Occipital lobe (tissue), 1 donor: ENCODE measurements at regions not wholly inside any gene's neighbourhood (a gene's known extent, or its start where the extent isn't known, plus 50 kb on each side); places are given as distances from the start of the nearest gene placed in this dataset.
"Not testable (repeated sequence)": the region's sequence is repeated elsewhere in the genome, so short reads cannot be mapped to it uniquely, and the experiment has no call there.

Experiments used
- DNase-seq: peaks from one replicate; lab custom pipeline; 2025; lab: John Stamatoyannopoulos, UW

- DNase-seq, result no peak
These were observed 517.1 kb upstream of the SYT4 start for GRCh38 chr18:43794363-43794762.

DNA sequence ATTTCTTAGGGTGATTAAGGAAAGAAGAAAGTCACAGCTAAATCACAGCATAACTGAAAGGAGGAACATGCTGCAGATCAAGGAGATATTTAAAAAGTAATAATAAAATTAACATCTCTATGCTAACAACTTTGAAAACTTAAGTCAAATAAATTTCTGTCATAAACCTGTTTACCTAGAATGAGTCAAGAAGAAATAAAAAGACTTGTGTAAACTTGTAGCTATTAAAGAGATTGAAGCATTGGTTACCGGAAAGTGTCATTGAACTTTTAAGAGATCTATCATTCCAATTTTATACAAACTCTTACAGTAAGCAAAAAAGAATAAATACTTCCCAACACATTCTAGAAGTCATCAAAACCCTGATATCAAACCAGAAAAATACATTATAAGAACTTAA, 520.1 kb upstream of the SYT4 start:
- no peak for DNase-seq

DNA sequence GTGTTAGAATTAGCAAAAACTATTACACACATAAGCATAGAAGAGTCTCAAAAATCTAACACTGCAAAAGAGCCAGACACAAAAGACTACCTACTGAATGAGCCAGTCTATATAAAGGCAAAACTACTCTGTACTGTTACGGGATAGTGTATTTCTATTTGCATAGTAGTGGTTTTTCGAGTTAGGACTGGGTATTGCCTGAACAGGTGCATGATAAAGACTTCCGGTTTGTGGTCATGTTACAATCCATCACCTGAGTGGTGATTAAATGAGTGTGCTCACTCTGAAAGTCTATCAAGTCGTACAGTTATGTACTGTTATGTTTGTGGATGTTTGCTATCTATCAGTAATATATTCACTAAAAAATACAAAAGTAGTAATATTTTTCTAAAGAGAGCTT, 523.3 kb upstream of the SYT4 start:
- DNase-seq, result no peak

DNA sequence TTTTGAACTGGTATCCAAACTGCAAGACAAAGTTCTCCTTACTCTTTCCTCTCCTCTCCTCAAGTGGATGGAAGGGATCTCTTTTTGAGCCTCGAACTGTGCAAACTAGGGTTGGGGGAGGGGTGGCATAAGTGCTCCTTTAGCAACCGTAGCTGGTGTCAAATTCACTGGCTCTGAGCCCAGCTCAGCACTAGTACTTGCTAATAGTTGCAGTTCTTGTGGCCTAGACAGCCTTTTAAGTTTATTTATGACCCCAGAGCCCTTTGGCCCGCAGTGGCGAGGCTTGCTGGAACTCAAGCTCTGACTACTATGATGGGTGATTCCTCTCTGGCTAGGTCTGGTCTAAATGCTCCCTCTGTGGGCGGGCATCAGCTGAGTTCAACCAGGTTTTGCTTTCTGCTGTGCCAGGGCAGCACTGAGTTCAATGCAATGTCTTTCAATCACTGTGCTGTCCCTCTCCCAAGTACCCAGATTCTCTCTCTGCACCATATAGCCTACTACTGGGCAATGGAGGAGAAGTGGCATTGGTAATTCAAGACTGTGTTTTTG, 528.4 kb upstream of the SYT4 start:
- no peak for DNase-seq

GRCh38 chr18:43812627-43813026, 535.3 kb upstream of the SYT4 start:
- DNase-seq, result no peak

GRCh38 chr18:43819397-43819796, 542.1 kb upstream of the SYT4 start:
- DNase-seq, result no peak

DNA sequence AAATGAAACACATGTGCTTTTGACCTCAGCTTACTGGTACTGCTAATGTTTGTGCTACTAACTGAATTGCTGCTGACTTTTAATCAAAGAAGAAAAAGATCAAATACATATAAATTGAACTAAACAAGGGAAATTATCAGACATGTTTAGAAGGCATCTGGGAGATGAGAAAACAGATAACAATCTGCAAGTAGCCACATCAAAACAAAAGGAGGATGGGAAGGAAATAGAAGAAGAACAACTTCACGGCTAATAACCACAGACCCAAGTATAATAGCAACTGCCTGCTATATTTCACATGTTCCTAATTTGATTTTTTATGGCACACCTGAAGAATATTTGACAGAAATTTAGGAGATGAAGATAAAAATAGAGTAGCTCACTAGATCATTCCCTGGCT, 542.6 kb upstream of the SYT4 start:
- no peak for DNase-seq

DNA sequence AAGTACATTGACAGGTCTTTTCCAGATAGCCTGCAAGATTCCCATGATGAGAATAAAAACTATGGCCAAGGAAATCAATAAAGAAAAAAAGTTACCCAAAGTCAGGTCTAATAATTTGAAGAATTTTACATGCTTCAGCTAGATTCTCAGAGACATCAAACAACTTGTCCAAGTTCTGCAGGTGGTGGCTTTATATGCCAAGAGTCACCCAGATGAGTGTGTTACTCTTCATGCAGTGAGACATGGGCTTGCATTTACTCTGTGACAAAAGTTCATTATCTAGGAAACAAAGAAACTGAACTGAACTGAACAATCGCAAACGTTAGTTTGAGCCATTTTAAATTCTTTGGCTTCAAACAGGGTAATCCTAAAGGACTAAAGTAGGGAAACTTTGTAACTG, 548.5 kb upstream of the SYT4 start:
- no peak for DNase-seq

GRCh38 chr18:43826215-43826614, 548.9 kb upstream of the SYT4 start:
- no peak for DNase-seq

DNA sequence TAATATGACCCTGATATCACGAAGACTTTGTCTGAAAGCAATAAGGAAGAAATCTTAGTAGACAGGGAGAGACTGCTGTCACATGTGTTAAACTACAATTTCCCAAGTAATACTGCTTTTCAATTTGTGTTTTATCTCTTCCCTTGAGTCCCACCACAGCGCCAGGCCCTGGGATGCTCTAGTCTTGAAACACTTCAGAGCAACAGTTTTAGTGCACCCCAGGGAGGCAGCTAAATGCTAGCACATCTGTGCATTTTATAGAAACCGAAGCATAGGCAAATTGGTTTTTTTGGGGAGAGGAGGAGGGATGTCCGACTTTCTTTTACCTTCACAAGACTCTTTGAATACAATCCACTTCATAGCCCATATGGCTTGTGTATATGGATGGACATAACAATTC, 550.0 kb upstream of the SYT4 start:
- DNase-seq, result no peak

- no peak for DNase-seq
These were observed 553.0 kb upstream of the SYT4 start for GRCh38 chr18:43830303-43830702.

DNA sequence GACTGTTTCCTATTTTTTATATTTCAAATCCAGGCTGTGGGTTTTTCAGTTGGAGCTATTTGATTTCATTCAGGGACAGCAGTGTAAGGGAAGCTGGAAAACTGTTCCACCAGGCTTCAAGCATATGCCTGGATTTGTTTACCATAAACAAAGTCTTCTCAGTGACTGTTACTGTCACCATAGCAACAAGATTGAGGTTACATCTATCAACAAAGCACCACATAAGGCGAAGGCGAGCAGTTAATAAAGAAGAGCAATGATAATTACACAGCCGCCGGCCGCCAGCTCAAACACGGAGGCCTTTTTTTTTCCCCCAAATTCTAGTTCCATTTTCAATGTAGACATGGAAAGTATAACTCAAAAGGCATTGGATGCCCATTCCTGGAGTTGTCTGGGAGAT, 553.7 kb upstream of the SYT4 start:
- no peak for DNase-seq

GRCh38 chr18:43846299-43846698, 569.0 kb upstream of the SYT4 start:
- no peak for DNase-seq

DNA sequence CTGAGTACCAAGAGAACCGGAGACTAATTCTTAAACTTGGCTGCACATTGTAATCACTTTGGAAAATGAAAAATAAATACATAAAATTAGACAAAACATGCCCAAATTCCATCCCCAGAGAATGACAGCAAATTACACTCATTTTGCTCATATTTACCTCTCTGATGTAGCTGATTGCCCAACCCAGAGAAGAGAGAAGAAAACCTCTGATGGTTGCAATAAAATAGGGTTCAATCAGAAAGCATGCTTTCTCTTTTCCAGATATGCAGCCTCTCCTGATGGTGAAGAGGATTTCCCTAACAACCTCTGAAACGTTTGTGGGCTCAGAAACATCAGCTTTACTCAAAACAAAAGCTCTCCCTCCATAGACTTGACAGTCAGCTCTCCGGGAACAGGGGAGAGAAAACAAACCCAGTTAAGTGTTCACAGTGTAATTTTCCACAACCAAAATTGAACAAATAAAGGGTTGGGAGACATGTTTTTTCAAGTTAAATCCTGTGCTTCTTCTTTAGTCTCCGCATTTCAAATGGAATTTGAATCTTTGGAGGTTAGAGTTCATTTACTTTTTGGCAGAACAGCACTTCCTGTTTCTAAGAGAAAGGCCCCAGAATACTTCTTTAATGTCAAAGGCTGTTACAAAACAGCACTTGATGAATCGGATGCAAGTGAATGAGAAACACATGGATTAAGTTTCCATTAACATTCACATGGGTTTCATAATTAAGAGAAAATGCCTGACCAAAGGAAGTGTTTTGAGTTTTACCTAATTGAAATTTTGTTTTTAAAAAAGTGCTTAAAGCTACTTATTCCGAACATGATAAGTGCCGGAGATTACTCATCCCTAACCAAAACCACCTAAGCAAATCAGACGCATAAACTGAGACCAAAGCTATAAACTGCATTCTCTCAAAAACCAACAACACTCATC, 570.1 kb upstream of the SYT4 start:
- no peak for DNase-seq

GRCh38 chr18:43849831-43850230, 572.5 kb upstream of the SYT4 start:
- not testable (repeated sequence) for DNase-seq

DNA sequence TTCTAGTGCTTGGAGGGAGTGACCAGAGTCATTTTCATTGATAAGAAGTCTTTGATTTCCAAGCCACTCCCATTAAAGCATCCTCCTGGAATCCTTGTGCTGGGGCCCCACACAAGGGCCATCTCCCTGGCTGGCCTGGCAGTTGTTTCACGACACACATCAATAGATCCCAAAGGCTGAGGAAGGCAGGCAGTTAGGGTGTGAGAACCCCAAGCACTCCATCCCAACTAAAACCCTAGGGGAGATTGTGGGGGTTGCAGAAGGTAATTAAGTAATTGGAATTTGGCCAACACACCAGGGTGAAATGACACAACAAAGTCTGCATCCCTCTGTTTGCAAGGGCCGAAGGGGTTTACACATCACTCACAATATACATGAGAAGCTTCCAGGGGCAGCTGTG, 578.1 kb upstream of the SYT4 start:
- no peak for DNase-seq

DNA sequence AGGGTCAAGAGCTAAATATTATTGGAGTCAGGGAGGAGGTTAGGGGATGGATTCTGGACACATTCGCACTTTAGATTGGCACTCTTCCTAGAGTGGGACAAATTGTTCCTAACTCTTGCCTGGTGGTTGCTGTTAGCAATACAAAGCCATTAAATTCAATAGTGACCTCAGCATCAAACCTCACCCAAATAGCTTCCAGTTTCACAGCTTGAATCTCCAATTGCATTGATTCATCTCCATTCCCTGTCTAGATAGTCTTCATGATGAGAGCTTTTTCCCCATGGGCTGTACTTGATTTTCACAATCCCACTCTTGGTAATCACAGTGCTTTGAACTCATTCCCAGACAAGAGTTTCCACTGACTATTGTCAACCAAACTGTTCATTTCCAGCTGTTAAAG, 585.9 kb upstream of the SYT4 start:
- DNase-seq, result no peak

DNA sequence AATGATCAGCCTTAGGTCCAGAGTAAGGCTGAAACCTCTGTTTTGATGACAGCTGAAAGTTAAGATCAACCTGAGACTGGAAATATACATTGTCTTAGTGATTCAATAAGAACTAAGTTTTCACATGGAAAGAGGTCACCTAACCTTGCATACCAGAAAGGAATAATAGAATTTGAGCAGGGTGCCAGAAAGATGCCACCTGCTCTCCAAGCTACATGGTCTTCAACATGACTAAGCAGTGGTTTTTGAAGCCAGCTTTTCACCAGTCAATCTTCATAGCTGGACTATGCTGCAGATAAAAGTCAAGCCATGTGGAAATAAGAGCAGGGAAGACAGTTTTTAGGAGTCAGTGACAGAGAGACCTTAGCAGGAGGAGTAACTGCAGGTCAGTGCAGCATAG, 589.4 kb upstream of the SYT4 start:
- DNase-seq, result no peak

GRCh38 chr18:43868497-43868995, 591.3 kb upstream of the SYT4 start:
- DNase-seq, result no peak

DNA sequence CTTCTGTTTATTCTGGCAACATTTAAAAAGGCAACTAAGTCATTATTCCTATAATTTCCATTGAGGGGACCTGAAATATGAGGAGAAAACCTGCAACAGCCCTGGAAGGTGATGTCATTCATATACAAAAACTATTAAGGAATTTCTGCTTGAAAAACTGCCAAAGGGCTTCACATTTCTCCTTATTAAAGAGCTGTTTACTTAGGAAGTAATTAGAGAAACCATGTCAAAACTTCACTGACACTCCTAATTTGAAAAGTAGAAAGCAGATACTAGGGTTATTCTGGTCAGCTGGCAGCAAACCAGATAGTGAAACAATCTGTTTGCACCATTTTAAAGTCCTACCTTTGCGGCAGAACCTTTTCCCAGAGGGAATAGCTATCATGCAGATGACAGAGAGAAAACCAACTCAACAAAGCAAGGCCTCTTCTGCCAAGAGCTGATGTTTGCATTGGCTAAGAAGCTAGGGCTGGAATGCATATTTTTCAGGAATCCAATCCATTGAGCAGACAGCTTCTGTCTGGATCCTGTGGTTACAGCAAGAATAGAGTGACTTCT, 592.2 kb upstream of the SYT4 start:
- no peak for DNase-seq

DNA sequence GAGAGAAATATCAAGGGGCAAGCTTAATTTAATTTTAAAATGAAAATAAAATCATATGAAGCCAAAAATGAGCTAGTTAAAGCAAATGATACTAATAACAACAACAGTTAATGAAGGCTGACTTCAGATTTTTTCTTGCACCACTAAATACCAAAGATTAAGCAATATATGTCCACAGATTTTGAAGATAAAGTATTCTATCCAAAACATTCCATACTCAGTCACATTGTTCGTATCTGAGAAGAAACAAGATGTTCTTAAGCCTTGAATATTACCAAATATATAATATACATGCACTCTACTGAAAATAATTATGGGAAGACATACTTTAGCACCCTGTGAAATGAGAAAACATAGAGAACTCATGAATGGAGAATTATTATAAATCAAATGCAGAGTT, 593.3 kb upstream of the SYT4 start:
- no peak for DNase-seq

DNA sequence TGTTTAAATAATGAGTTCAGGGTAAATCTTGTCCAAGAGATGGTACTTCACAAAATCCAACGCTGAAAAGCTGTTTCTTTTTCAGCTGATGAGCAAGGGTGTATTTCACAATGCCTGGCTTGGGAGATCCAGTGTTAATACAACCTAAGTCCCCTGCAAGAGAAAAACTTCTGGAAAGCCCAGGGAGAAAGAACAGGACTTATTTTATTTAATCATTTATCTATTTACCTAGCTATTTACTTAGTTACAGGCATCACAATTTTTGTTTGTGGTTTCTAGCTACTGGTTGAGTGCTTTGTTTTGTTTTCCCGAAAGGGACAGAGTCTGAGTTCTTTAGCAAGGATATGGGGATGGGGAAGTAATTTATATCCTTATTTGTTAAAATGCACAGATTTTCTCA, 598.2 kb upstream of the SYT4 start:
- no peak for DNase-seq

DNA sequence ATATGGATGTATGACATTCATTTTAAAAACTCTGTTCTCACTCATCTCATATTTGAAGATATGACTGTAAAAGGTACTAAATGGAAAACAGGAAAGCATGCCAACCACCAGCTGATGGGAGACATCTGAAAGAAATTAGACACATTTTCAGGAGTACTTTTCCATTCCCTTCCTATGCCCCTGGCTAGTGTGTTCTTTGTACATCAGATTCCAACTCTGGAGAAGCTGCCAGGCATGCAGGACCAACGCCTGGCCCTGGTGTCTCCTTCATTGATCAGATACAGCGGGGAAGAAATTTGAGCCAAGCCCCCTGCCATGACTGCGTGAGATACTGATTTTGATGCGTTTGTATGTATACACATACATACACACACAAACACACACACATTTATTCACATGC, 599.0 kb upstream of the SYT4 start:
- DNase-seq, result no peak
